ENCODE measurements at regions not wholly inside any gene's neighbourhood (a gene's known extent, or its start where the extent isn't known, plus 50 kb on each side); places are given as distances from the start of the nearest gene placed in this dataset.
"Not testable (repeated sequence)": the region's sequence is repeated elsewhere in the genome, so short reads cannot be mapped to it uniquely, and the experiment has no call there.

DNA sequence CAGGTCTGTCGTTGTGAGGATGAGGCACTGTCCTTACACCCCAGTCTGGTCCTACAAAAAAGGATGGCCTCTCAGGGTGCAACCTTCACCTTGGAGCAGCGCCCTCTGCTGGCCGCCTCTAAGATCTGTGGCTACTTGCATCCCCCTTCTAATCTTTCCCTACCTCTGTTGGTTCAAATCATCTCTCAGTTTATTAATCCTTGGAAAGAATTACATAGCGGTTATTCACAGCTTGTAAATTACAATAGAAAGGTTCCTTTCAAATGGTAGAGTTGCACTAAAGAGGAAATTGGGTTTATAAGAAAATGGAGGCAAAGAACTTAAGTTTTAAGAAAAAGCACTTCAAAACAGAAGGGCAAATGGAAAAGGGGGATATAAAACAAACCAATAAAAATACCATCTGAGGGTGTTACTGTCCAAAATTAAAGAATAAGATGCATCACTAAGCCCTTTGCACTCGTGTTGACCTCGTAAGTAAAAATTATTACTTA lies 102.0 kb upstream of the PLEKHM1 start:
- DNase-seq = peak; percentile 64

DNA sequence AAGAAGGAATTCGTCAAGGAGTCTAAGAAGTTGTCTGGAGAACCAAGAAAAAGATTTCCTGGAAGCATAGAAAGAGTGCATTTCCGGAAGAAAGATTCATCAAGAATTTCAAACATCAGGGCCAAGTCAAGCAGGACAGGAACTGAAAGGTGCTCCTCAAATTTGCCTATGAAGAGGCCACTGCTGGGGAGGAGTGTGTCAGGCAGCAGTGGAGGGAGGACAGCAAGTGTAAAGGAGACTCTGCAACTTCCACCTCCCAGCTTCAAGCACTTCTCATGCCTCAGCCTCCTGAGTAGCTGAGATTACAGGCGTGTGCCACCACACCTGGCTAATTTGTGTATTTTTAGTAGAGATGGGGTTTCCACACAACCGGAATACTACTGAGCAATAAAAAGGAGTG lies 105.8 kb upstream of the PLEKHM1 start:
- not testable (repeated sequence) for DNase-seq

GRCh38 chr17:45600052-45601012 lies 109.8 kb upstream of the PLEKHM1 start:
- DNase-seq = peak; percentile 32

DNA sequence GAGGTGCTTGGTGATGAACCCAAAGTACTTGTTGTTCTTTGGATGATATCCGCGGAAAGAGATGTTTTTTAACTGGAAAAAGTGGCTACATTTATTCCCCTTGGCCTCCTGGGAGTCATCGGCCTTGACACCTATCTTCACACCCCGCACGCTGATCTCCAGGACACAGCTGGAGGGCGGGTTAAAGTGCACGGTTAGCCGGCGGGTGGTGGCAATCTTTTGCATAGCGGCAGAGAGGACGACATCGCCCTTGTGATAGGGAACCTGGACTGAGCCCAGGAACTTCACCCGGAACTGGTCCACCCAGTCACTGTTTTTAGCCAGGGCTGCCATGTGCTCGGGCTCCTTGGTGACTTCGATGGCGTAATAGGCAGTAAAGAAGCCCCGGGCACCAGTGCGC lies 110.5 kb upstream of the PLEKHM1 start:
- not testable (repeated sequence) for DNase-seq

- DNase-seq = not testable (repeated sequence)
Measured at GRCh38 chr17:45601605-45602539, 111.4 kb upstream of the PLEKHM1 start.

DNA sequence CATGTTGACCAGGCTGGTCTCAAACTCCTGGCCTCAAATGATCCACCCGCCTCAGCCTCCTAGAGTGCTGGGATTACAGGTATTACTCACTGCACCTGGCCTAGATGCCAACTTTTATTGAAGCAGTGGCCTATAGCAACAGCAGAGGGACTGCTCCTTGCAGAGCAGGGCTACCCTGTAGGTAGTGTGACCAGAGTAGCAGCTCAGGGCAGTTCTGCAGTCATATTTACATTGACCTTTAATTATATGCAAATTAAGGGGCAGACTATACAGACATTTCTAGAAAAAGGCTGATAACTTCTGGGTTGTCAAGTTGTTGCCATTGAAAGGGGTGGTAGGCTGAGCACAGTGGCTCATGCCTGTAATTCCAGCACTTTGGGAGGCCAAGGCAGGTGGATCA lies 115.2 kb upstream of the PLEKHM1 start:
- DNase-seq = not testable (repeated sequence)

DNA sequence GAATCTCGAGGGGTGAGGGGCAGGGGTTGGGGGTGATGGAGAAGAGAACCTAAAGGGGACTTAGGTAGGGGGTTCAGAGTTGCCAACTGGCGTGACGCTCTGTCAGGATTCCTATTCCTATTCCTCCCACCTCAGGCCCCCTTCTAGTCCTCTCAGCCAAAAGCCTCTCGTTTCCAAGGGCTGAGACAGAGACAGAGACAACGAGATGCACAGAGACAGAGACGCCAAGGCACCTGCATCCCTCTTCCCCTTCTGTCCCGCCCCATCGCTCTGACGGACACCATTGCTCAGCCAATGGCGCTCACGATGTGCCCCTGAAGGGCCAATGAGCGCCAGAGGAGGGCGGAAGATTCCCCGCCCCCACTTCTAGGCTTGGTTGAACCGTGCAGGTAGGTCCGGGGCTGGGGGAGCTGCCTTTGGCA lies 129.5 kb upstream of the PLEKHM1 start:
- DNase-seq = peak; percentile 59

GRCh38 chr17:45620468-45620867 lies 129.9 kb upstream of the PLEKHM1 start:
- not testable (repeated sequence) for DNase-seq

DNA sequence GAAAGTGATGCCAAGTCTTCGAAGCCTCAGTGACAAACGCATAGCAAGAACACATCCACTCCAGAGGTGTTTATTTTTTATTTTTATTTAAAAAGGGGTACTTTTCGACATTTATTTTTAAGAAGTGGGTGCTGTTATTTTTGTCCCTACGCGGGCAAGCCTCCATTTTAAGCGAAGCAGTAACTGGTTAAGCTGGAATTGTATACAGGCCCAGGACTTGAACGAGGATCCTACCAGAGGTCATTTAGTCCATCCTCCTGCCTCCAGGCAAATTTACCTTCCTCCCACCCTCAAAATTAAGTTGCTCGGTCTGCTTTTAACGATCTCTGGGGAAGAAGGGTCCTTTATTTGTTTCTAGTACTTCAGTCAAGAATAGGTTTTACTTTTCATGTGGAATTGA lies 130.6 kb upstream of the PLEKHM1 start:
- not testable (repeated sequence) for DNase-seq

- not testable (repeated sequence) for DNase-seq
Measured at GRCh38 chr17:45622295-45622694, 131.8 kb upstream of the PLEKHM1 start.

DNA sequence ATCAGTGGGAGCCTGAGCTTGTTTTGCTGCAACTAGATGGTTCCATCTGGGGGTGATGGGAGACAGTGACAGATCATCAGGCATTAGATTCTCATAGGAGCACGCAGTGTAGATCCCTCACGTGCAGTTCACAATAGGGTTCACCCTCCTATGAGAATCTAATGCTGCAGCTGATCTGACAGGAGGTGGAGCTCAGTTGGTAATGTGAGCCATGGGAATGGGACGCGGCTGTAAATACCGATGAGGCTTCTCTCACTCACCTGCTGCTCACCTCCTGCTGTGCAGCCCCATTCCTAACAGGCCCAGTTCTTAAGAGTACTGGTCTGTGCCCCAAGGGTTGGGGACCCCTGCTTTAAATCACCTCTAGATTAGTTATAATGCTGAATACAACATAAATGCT lies 137.5 kb upstream of the PLEKHM1 start:
- DNase-seq = no peak

- no peak for DNase-seq
Measured at GRCh38 chr17:45631941-45632340, 141.4 kb upstream of the PLEKHM1 start.

GRCh38 chr17:45639297-45639849 lies 144.7 kb upstream of the CRHR1 start:
- no peak for DNase-seq

DNA sequence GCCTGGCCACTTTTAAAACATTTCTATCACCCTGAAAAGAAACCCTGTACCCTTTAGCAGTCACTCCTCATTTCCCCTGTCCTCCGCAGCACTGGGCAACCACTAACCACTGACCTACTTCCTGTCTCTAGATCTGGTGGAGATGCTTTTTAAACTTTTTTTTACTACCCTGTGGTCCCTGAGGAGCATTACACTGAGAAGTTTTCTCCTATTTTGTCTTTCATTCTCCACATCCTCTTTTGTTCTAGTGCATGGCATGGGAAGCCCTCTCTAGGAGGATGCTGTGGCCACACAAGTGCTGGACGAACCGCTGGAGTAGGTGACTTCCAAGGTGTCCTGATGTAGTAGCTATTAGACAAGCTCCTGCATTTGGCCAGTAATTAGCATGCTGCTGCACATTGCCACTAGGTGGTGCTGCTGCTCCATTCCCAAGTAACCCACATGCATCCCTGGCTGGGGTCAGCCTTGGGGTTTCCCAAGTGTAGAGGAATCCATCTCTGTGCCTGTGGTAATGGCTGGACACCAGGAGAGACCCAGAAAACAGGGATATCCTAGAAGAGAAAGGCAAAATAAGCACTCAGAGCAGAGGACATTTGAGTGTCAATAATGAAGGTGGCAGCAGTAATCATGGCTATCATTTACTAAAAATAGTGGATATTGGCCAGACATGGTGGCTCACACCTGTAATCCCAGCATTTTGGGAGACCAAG lies 143.8 kb upstream of the CRHR1 start:
- peak; percentile 76 for DNase-seq

DNA sequence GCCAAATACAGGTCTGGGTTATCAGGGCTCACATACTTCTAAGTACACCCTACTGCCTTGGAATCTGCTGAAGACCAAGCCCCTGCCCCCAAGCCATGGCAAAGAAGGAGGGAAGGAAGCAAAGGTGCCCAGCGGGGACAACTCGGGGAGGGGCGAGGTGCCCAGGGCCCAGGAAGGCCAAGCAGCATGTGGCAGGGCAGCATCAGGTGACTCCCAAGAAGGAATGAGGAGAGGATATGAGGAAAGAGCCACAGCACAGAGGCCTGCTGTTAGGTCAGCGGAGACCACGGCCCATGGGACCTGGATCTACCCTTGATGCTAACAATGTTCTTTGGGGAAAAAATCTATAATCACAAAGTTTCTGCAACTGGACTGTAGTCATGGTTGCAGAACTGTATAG lies 142.6 kb upstream of the CRHR1 start:
- DNase-seq = no peak

DNA sequence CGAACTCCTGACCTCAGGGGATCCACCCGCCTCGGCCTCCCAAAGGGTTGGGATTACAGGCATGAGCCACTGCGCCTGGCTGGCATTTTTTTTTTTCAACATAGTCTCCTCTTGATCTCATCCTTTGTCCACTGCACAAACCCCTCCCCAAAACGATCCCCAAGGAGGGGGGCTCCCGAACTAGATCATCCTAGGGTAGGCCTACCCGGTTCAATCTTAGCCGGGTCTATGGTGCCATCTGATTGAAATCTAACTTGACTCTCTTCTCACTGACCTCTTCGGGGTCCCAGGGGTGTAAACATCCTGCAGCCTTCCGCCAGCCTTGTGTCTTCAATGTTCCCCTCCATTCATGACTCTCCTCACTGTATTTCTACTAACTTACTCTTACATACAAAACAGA lies 140.5 kb upstream of the CRHR1 start:
- no peak for DNase-seq

DNA sequence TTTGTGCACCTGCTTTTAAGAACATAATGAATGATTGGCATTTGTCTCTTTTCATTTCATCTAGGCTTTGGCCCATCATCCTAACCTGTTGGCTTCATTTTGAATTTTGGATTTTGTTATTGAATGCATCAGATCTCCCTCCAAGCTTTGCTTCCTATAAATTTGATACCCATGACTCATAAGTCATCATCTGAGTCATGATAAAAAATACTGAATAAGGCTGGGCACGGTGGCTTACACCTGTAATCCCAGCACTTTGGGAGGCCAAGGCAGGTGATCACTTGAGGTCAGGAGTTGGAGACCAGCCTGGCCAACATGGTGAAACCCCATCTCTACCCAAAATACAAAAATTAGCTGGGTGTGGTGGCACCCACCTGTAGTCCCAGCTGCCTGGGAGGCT lies 139.5 kb upstream of the CRHR1 start:
- DNase-seq = not testable (repeated sequence)

- DNase-seq = no peak
Measured at GRCh38 chr17:45645330-45645729, 138.8 kb upstream of the CRHR1 start.

DNA sequence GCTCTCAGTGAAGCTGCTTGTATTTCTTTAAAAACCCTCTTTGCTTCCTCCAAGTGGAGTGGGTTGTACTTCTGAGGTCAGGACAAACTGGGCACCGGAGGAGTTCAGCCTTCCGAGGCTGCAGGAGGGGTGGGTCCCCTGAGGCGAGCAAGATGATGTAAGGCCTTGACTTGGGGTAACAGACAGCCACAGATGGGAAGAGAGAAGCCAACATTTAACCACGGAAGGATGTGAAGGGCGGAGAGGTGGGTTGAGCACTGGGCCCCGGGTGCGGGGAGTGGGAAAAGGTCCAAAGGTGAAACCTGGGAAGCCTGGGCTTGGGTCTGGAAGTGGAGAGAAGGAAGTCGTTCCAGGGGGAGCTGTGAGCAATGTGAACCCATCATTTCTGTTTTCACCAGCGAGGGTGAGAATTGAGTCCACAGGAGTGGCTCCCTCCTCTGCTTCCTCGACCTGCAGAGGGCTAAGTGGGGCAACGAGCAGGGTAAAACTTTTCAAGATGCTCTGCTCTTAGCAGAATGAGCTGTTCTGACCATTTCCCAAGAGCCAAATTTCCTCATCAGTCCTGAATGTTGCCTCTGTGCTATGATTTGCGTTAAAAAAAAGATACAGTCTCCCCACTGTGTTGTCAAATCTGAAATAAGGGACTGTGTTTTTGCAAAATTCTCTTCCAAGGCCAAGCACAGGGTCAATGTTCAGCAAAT lies 137.7 kb upstream of the CRHR1 start:
- no peak for DNase-seq

DNA sequence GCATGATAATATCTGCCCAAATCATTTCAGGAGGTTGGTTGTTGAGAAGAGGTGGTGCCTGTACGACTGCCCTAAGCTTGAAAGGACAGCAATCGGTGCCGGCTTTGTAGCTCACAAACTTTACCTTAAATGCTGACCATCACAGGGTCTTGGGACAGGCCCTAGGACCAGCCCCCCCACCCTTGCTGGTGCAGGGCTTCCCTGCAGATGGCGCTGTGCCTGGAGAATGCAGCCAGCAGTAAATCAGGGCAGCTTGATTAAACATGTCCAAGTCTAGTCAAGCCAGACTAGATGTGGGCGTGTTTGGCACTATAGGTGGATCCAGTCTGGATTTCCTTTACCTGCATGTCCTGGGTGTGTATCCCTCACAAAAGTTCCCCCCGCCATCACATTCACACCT lies 135.5 kb upstream of the CRHR1 start:
- no peak for DNase-seq

GRCh38 chr17:45649796-45650195 lies 134.3 kb upstream of the CRHR1 start:
- no peak for DNase-seq

DNA sequence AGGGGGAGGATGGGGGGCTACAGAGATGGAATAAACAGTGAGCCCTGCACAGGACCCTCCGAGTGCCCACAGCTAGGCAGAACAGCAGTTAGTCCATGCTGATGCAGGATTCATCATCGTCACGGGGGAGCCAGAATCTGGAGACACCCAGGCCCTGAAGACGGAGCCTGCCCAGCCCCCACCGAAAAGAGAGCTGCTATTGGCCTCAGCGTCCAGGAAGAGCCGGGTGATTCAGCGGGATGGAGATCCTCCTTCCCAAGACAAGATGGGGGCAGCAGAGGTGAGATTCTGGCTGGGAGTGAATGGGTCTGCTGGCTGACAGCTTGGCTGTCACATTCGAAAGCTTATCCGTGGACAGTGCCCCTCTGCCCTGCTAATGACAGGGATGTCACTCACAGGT lies 133.6 kb upstream of the CRHR1 start:
- no peak for DNase-seq

Data from hematopoietic multipotent progenitor cell treated with erythropoietin and hydrocortisone succinate and interleukin-3 and kit ligand, for 8 days (in vitro differentiated cells).